CD4-positive, alpha-beta T cell (primary cell): ENCODE measurements at regions not wholly inside any gene's neighbourhood (a gene's known extent, or its start where the extent isn't known, plus 50 kb on each side); places are given as distances from the start of the nearest gene placed in this dataset.

Source experiments
- ATAC-seq: fragments of 200-7000 bp; cut with Tn5 transposase; one replicate; pipeline ENCODE4 v1.10.0; 2022; ENCODE audit warnings: mild to moderate bottlenecking; ENCODE audit not compliant: poor library complexity
- CTCF ChIA-PET: fragments of 350-600 bp; sonication (Branson Sonifier 250); formaldehyde crosslinking; loops from one replicate; lab custom pipeline; 2021; ENCODE audit warnings: antibody characterized with exemption, inconsistent platforms; lab: Charles Lee
- POLR2A ChIA-PET: fragments of 350-600 bp; sonication (Branson Sonifier 250); formaldehyde crosslinking; loops from one replicate; lab custom pipeline; 2021; ENCODE audit warnings: antibody characterized with exemption, inconsistent platforms; lab: Charles Lee
- DNase-seq, 14 experiments: peaks; one replicate each; pipeline ENCODE4 v3.0.0-alpha.2; 2013 to 2020; ENCODE audit warnings: mixed read lengths in 2 of 14
- H3K27ac ChIP-seq, 2 donors: one replicate each; pipeline versions ENCODE4 v1.5.1 to v1.7.0; 2013; ENCODE audit warnings: low read length in 2 of 2, low read depth in 1 of 2, mild to moderate bottlenecking in 1 of 2
- H3K27me3 ChIP-seq, 2 experiments: 1 replicate in 1 of 2; 2 replicates in 1 of 2; pipeline versions ENCODE4 v1.6.1 to v1.7.0; 2013; ENCODE audit warnings: low read length in 2 of 2, control low read depth in 1 of 2, mild to moderate bottlenecking in 1 of 2, moderate library complexity in 1 of 2; ENCODE audit not compliant: insufficient read depth in 2 of 2, control insufficient read depth in 1 of 2
- H3K36me3 ChIP-seq: one replicate; pipeline ENCODE4 v1.6.1; 2013; ENCODE audit warnings: low read length, control low read depth; ENCODE audit not compliant: insufficient read depth
- H3K4me1 ChIP-seq: one replicate; pipeline ENCODE4 v1.6.1; 2013; ENCODE audit warnings: low read length, control low read depth; ENCODE audit not compliant: insufficient read depth
- H3K4me3 ChIP-seq: one replicate; pipeline ENCODE4 v1.5.1; 2013; ENCODE audit warnings: mild to moderate bottlenecking, low read length, moderate library complexity
- H3K9me3 ChIP-seq, 2 experiments: 1 replicate in 1 of 2; 2 replicates in 1 of 2; pipeline versions ENCODE4 v1.6.1 to v1.7.0; 2013; ENCODE audit warnings: low read length in 2 of 2, mild to moderate bottlenecking in 2 of 2, control low read depth in 1 of 2, moderate library complexity in 1 of 2; ENCODE audit not compliant: control insufficient read depth in 1 of 2, insufficient read depth in 1 of 2
- H3K27ac Mint-ChIP-seq: one replicate; pipeline ENCODE4 v1.8.0; 2020; ENCODE audit warnings: mixed read lengths
- H3K27me3 Mint-ChIP-seq: one replicate; pipeline ENCODE4 v1.8.0; 2021; ENCODE audit warnings: mixed read lengths
- H3K36me3 Mint-ChIP-seq: one replicate; pipeline ENCODE4 v1.8.0; 2021; ENCODE audit warnings: low read depth, mixed read lengths
- H3K4me1 Mint-ChIP-seq: one replicate; pipeline ENCODE4 v1.8.0; 2021; ENCODE audit warnings: low read depth, mixed read lengths
- H3K4me3 Mint-ChIP-seq: one replicate; pipeline ENCODE4 v1.8.0; 2020; ENCODE audit warnings: mild to moderate bottlenecking, mixed read lengths
- H3K9me3 Mint-ChIP-seq: one replicate; pipeline ENCODE4 v1.8.0; 2020; ENCODE audit warnings: mixed read lengths
- intact Hi-C, 2 experiments: fragments of 100-400 bp; cut with DNase I in 1 of 2; cut with micrococcal nuclease in 1 of 2; formaldehyde crosslinking; loops; one replicate each; pipeline versions ENCODE4 v1.15.1 to v1.9.0; 2023 to 2025; cut with DNase I, micrococcal nuclease
- TF ChIP-seq, protein P1 (sequence below): fragments of 200-600 bp; IDR thresholded peaks from one replicate; pipeline ENCODE4 v1.8.0; 2022; ENCODE audit warnings: antibody characterized with exemption, mild to moderate bottlenecking

DNA sequence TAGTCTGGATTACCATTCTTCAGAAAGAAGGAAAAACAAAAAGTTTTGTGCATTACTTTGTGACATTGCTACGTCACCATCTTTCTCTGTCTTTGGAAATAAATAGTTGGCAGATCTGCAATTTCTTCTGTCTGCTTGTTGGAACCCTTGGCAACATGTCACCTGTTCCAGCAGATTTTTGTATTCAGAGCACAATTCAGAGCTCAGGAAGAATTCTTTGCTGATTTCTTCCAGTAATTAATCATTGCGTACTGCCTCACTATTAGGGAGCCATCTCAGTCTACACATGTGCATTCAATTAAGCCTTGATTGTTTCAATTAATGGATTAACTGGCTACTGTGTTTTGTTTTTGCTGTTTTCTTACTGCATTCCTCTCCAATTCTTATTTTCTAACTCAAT is 467.2 kb downstream of the CDH8 start:
- TF ChIP-seq, protein P1, sequence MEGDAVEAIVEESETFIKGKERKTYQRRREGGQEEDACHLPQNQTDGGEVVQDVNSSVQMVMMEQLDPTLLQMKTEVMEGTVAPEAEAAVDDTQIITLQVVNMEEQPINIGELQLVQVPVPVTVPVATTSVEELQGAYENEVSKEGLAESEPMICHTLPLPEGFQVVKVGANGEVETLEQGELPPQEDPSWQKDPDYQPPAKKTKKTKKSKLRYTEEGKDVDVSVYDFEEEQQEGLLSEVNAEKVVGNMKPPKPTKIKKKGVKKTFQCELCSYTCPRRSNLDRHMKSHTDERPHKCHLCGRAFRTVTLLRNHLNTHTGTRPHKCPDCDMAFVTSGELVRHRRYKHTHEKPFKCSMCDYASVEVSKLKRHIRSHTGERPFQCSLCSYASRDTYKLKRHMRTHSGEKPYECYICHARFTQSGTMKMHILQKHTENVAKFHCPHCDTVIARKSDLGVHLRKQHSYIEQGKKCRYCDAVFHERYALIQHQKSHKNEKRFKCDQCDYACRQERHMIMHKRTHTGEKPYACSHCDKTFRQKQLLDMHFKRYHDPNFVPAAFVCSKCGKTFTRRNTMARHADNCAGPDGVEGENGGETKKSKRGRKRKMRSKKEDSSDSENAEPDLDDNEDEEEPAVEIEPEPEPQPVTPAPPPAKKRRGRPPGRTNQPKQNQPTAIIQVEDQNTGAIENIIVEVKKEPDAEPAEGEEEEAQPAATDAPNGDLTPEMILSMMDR, result no peak
- Mint-ChIP-seq H3K4me3 (no peak overlapping the region), H3K9me3 (peaks cover 17% of the 10 kb centered on the region), H3K27me3 (no peaks in the 10 kb centered on the region), H3K27ac (no peak overlapping the region), H3K4me1 (no peaks in the 10 kb centered on the region), H3K36me3 (no peaks in the 10 kb centered on the region)
- H3K27ac ChIP-seq, result no peak overlapping the region
- ATAC-seq (no peak), DNase-seq (no peak)
- no peaks in the 10 kb centered on the region for H3K36me3 ChIP-seq
- intact Hi-C loops, result no loop called here
- CTCF ChIA-PET, result no interaction called here
- H3K9me3 ChIP-seq, result peaks cover 6 to 24% of the 10 kb centered on the region in 2 experiments
- no peaks in the 10 kb centered on the region for H3K4me1 ChIP-seq
- no peak overlapping the region for H3K4me3 ChIP-seq
- H3K27me3 ChIP-seq, result no peaks in the 10 kb centered on the region
- POLR2A ChIA-PET, result no interaction called here

DNA sequence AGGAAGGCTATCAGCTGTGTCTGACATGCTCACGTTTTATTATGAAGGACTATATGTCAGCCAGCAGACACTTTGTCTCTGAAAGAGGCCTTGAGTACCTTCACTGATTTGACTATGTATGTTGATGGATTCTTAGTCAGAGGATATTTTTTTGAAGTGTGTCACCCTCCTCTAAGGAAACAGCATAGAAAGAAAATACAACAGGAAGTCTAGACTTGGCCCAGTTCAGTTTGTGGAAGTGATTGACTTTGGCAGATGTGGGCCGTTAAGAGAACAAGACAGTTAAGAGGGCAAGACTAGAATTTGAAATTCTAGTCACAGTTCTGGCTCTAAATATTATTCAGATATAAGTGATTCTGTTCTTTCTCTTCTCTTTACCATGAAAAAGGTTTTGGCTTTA is 471.5 kb downstream of the CDH8 start:
- H3K27ac ChIP-seq, result no peak overlapping the region
- POLR2A ChIA-PET, result no interaction called here
- no peaks in the 10 kb centered on the region for H3K27me3 ChIP-seq
- no peaks in the 10 kb centered on the region for H3K27me3 Mint-ChIP-seq
- no peak for DNase-seq
- no peak overlapping the region for H3K4me3 ChIP-seq
- peaks cover under 1 to 20% of the 10 kb centered on the region in 2 experiments for H3K9me3 ChIP-seq
- no peak for ATAC-seq
- H3K27ac Mint-ChIP-seq, result no peak overlapping the region
- no peaks in the 10 kb centered on the region for H3K4me1 Mint-ChIP-seq
- H3K4me1 ChIP-seq, result no peaks in the 10 kb centered on the region
- TF ChIP-seq, protein P1, result no peak
- H3K36me3 ChIP-seq, result no peaks in the 10 kb centered on the region
- H3K9me3 Mint-ChIP-seq, result peaks cover 29% of the 10 kb centered on the region
- CTCF ChIA-PET, result no interaction called here
- H3K36me3 Mint-ChIP-seq, result no peaks in the 10 kb centered on the region
- no peak overlapping the region for H3K4me3 Mint-ChIP-seq
- intact Hi-C loops, result no loop called here

DNA sequence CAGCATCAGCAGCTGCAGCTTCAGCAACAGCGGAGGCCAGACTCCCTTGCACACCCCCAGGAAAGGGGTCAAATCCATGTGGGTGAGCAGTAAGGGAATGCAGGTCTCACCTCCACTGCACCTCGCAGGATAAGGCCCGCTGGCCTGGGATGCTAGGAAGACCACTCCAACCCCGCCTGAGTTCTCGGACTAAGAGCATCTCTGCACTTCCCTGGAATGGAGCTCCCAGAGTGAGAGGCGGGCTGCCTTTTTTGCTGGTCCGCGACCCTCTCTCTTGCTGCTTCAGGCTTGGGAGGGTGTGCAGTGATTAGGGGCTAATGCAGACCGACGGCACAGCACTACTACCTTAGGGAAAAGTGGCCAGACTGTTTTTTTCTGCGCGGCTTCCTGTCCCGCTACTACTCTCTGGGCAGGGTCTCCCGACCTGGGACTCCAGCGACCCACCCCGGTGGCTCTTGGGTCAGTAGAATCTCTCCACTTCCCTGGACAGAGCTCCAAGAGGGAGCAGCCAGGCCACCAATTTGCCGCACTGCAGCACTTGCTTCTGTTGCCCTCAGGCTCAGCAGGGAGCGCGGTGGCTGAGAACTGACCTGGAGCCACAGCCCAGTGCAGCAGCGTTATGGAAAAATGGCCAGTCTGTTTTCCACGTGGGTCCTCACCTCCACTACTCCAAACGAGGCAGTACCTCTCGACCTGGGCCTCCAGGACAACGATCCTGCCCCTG is 480.4 kb downstream of the CDH8 start:
- DNase-seq (no peak), ATAC-seq (no peak)
- POLR2A ChIA-PET, result no interaction called here
- no peaks in the 10 kb centered on the region for H3K36me3 ChIP-seq
- no peaks in the 10 kb centered on the region for H3K36me3 Mint-ChIP-seq
- intact Hi-C loops, result no loop called here
- H3K9me3 ChIP-seq, result peaks cover 0 to 12% of the 10 kb centered on the region in 2 experiments
- H3K27ac ChIP-seq, result no peak overlapping the region
- CTCF ChIA-PET, result no interaction called here
- no peak overlapping the region for H3K4me3 Mint-ChIP-seq
- TF ChIP-seq, protein P1, result no peak
- H3K27ac Mint-ChIP-seq, result no peak overlapping the region
- H3K27me3 ChIP-seq, result no peaks in the 10 kb centered on the region
- no peaks in the 10 kb centered on the region for H3K27me3 Mint-ChIP-seq
- no peaks in the 10 kb centered on the region for H3K4me1 ChIP-seq
- peaks cover 4% of the 10 kb centered on the region for H3K9me3 Mint-ChIP-seq
- H3K4me1 Mint-ChIP-seq, result no peaks in the 10 kb centered on the region
- H3K4me3 ChIP-seq, result no peak overlapping the region
